ENCODE measurements at regions not wholly inside any gene's neighbourhood (a gene's known extent, or its start where the extent isn't known, plus 50 kb on each side); places are given as distances from the start of the nearest gene placed in this dataset.

DNA sequence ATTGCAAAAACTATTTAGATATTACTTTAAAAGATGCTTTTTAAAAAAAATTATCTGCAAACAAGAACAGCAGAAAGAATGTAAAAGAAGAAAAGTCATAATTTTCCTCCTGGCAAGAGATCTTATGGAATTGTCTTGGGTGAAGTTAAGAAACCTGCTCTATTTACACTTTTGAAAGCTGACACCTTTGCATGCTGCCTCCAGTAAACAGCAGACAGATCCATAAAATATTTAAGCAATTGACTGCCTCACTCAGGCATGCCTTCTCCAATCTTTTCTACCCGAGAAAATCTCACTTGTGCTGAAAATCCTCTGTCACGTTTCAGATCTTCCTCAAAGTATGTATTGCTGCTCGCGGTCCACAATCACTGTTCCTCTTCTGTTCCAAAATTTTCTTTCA is 107.9 kb upstream of the ZP4 start:
- Histone ChIP-seq H3K27me3 (replicated peaks; ENCODE audit: insufficient read depth) (no peaks in the 10 kb centered on the region), H3K36me3 (no peaks in the 10 kb centered on the region), H3K4me1 (replicated peaks) (no peaks in the 10 kb centered on the region), H3K27ac (no peak overlapping the region), H3K9me3 (no peaks in the 10 kb centered on the region), H3K4me3 (no peak overlapping the region)
- WGBS, result 44% methylated on average over 4 of the region's 4 CpGs
- intact Hi-C loops (cut with DNase I), result no loop called here
- no peak for DNase-seq (ENCODE audit: low spot score)
- TF ChIP-seq POLR2A (IDR thresholded peaks at IDR 0.05) (no peak), POLR2AphosphoS5 (IDR thresholded peaks at IDR 0.05) (no peak)
- TF ChIP-seq, protein P1, sequence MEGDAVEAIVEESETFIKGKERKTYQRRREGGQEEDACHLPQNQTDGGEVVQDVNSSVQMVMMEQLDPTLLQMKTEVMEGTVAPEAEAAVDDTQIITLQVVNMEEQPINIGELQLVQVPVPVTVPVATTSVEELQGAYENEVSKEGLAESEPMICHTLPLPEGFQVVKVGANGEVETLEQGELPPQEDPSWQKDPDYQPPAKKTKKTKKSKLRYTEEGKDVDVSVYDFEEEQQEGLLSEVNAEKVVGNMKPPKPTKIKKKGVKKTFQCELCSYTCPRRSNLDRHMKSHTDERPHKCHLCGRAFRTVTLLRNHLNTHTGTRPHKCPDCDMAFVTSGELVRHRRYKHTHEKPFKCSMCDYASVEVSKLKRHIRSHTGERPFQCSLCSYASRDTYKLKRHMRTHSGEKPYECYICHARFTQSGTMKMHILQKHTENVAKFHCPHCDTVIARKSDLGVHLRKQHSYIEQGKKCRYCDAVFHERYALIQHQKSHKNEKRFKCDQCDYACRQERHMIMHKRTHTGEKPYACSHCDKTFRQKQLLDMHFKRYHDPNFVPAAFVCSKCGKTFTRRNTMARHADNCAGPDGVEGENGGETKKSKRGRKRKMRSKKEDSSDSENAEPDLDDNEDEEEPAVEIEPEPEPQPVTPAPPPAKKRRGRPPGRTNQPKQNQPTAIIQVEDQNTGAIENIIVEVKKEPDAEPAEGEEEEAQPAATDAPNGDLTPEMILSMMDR (IDR thresholded peaks at IDR 0.05), result no peak

DNA sequence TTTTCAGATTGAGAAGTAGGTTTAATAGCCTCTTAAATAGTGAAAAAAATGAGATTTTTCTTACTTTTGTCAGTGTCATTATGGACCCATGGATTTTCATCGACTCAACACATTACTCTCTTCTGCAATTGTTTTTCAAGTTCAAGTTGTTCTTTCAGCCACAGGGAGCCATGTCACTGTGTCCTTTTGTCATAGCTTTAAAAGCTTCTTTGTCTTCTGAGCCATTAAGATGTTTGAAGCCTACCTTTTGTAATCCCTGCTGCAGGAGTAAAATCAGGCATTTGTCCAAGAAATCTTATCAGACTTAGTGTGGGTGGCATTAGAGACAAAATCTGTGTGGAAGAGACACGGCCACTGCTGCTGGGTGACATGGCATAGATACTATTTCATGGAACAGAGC is 92.8 kb upstream of the ZP4 start:
- intact Hi-C loops (cut with DNase I), result no loop called here

DNA sequence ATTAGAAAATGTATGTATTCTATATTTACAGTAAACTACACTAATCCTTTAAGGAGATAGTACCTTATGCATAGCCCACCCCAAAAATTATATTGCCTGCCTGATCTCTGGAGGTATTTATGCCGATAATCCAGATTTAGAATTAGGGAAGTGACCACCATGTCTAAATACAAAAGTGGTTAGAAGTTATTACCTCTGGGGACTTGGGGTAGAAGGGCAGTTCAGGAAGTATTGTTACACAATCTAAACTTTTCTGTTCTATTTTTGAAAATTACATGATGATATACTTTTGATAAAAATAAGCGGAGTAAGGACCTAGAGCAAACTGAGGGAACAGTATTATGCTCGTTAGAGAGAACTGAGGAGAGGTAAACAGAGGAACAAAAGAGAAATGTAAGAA is 90.5 kb upstream of the ZP4 start:
- Histone ChIP-seq H3K27me3 (replicated peaks; ENCODE audit: insufficient read depth) (no peaks in the 10 kb centered on the region), H3K27ac (no peak overlapping the region), H3K4me1 (replicated peaks) (no peaks in the 10 kb centered on the region), H3K36me3 (no peaks in the 10 kb centered on the region), H3K4me3 (no peak overlapping the region), H3K9me3 (no peaks in the 10 kb centered on the region)
- 86% methylated on average over 3 of the region's 3 CpGs for WGBS
- DNase-seq (ENCODE audit: low spot score), result no peak
- intact Hi-C loops (cut with DNase I), result no loop called here
- TF ChIP-seq POLR2A (IDR thresholded peaks at IDR 0.05) (no peak), POLR2AphosphoS5 (IDR thresholded peaks at IDR 0.05) (no peak)
- TF ChIP-seq, protein P1 (IDR thresholded peaks at IDR 0.05), result no peak

More for the DNA sequence above, 92.8 kb upstream of the ZP4 start:
- Histone ChIP-seq H3K27me3 (replicated peaks; ENCODE audit: insufficient read depth) (no peaks in the 10 kb centered on the region), H3K4me3 (no peak overlapping the region), H3K9me3 (no peaks in the 10 kb centered on the region), H3K36me3 (no peaks in the 10 kb centered on the region), H3K27ac (no peak overlapping the region), H3K4me1 (replicated peaks) (no peaks in the 10 kb centered on the region)
- no peak for TF ChIP-seq POLR2A (IDR thresholded peaks at IDR 0.05)
- no peak for TF ChIP-seq POLR2AphosphoS5 (IDR thresholded peaks at IDR 0.05)
- TF ChIP-seq, protein P1 (IDR thresholded peaks at IDR 0.05), result no peak
- DNase-seq (ENCODE audit: low spot score), result no peak
- WGBS, result 45% methylated on average over 2 of the region's 2 CpGs

DNA sequence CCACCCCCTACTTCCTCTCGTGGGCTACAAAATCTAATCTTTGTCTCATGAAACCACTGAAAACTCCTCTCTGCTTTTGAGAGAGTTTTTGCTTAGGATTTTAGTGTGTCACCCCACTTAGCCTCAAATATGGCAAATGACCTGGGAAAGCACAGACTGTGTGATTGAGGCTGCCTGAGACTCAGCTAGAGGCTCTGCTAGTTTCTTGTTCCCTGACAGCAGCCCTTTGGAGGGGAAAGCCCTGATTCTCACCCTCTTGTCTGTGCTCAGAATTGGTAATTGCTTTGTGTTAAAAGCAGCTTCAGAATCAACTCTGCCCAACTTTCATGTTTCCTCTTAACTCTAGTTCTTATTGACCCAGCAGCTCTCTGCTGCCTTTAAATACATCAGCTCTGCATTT is 85.6 kb upstream of the ZP4 start:
- no peak for DNase-seq (ENCODE audit: low spot score)
- no peaks in the 10 kb centered on the region for H3K4me1 ChIP-seq (replicated peaks)
- TF ChIP-seq, protein P1 (IDR thresholded peaks at IDR 0.05), result no peak
- TF ChIP-seq POLR2A (IDR thresholded peaks at IDR 0.05) (no peak), POLR2AphosphoS5 (IDR thresholded peaks at IDR 0.05) (no peak)
- no peaks in the 10 kb centered on the region for H3K9me3 ChIP-seq
- no peak overlapping the region for H3K27ac ChIP-seq
- 56% methylated on average over 1 of the region's 1 CpG for WGBS
- H3K4me3 ChIP-seq, result no peak overlapping the region
- H3K36me3 ChIP-seq, result no peaks in the 10 kb centered on the region
- intact Hi-C loops (cut with DNase I), result no loop called here
- no peaks in the 10 kb centered on the region for H3K27me3 ChIP-seq (replicated peaks; ENCODE audit: insufficient read depth)

DNA sequence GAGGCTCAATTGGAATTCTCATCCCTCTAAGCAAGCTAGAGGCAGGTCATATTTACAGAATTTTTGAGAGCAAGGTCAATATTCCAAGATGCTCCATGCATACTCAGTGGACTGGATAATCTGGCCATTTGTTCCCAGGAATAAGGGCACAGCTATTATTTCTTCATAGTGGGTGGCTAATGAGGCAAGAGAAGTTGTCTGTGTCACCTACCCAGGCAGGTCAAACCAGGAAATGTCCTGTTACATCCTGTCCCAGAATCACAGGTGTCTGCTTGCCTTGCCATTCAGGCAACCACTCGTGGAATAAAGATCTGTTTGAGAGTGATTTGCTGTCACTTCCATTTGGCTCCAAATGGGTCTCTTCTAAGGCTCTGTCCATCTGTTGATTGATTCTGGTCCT is 85.2 kb upstream of the ZP4 start:
- WGBS, result 32% methylated on average over 1 of the region's 1 CpG
- Histone ChIP-seq H3K36me3 (no peaks in the 10 kb centered on the region), H3K9me3 (no peaks in the 10 kb centered on the region), H3K4me1 (replicated peaks) (no peaks in the 10 kb centered on the region), H3K4me3 (no peak overlapping the region), H3K27ac (no peak overlapping the region), H3K27me3 (replicated peaks; ENCODE audit: insufficient read depth) (no peaks in the 10 kb centered on the region)
- no peak for TF ChIP-seq POLR2A (IDR thresholded peaks at IDR 0.05)
- no peak for TF ChIP-seq POLR2AphosphoS5 (IDR thresholded peaks at IDR 0.05)
- TF ChIP-seq, protein P1 (IDR thresholded peaks at IDR 0.05), result no peak
- DNase-seq (ENCODE audit: low spot score), result no peak
- intact Hi-C loops (cut with DNase I), result no loop called here
